HG02610 (cell line): ENCODE measurements at regions not wholly inside any gene's neighbourhood (a gene's known extent, or its start where the extent isn't known, plus 50 kb on each side); places are given as distances from the start of the nearest gene placed in this dataset.
"Not testable (repeated sequence)": the region's sequence is repeated elsewhere in the genome, so short reads cannot be mapped to it uniquely, and the experiment has no call there.

Experiments
- ATAC-seq: cut with Tn5 transposase; IDR thresholded peaks from one replicate; pipeline ENCODE4 v1.9.1; 2021; ENCODE audit warnings: mild to moderate bottlenecking, moderate library complexity; ENCODE audit not compliant: unreplicated experiment

DNA sequence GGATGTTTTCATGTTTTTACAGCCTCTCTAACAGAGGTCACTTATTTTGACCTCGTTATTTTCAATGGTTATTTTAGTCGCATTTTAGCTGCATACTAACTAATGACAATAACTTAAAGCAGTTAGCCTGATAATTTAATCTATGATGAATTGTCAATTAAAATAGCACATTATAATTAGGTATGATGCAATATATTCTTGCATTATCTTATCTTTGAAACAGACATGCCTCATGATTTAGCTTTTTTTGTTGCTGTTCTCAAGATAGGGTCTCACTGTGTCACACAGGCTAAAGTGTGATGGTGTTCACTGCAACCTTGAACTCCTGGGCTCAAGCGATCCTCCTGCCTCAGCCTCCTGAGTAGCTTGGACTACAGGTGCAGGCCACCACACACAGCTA lies 126.4 kb downstream of the KBTBD2 start:
- ATAC-seq: no peak

DNA sequence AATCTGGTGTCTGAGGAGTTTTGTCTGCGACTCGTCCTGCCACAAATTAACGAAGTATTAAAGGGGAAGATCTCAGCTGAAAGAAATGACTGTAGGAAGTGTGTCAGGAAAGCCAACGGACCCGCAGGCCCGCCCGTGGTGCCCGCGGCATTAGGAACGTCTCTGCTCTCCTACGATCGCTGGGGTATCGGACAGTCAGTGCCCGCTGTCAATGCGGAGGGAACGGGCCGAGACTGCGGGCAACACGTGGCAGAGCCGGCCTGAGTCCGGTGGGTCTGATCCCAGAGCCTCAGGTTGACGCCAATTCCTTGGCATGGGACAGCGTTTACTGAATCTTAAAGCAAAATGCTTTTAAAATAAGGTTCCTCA lies 128.7 kb downstream of the KBTBD2 start:
- no peak for ATAC-seq

DNA sequence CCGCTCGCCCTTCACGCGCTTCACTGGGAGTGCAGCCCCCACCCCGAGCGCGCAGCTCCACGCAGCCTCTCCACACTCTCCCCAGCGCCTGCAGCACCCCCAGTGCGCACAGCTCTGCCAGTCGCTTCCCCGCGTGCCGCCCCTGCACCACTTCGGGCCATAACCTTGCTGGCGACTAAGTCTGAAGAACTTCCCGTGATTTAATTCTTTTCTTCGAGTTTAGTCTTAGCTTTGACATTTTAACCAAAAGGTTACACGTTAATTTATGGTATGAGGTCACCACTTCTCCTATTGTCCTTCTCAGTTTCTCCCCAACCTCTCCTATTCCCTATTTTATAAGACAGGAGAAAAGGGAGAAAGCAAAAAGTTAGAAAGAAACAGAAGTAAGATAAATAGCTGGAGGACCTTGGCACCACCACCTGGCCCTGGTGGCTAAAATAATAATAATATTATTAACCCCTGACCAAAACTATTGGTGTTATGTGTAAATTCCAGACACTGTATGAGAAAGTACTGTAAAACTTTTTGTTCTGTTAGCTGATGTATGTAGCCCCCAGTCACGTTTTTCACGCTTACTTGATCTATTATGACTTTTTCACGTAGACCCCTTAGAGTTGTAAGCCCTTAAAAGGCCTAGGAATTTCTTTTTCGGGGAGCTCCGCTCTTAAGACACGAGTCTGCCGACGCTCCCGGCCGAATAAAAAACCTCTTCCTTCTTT lies 129.2 kb downstream of the KBTBD2 start:
- ATAC-seq: not testable (repeated sequence)

DNA sequence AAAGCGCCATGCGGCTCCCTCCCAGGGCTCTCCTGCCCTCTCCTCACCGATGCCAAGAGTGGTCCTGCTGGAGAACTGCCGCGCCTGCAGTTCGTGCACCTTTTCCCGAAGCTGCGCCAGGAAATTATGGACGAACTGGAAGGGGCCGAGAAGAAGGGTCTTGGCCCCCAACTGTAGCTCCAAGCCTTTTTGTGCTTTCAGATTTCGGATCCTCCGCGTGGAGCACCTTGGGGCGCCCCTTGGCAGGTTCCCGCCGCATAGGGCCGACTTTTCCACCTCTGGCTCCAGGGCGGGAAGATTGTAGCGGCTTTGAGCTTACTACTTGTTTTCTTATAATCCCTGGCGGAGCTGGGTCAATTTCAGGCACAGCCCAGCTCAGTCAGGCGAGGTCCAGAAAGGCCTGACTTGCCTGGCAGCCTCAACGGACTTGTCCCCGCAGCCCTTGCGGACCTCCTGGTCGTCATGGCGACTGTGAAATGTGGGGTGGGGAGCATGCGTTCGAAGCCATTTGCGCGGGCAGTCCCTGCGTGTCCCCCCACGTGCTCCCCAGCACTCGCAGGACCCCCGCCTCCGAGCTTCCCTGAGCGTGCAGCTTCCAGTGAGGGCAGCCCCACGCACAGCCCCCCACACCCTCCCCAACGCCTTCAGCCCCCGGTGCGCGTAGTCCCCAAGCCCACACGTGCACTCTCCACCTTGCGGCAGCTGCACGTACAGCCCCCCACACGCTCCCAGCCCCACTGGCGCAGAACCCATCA lies 129.9 kb downstream of the KBTBD2 start:
- no peak for ATAC-seq

DNA sequence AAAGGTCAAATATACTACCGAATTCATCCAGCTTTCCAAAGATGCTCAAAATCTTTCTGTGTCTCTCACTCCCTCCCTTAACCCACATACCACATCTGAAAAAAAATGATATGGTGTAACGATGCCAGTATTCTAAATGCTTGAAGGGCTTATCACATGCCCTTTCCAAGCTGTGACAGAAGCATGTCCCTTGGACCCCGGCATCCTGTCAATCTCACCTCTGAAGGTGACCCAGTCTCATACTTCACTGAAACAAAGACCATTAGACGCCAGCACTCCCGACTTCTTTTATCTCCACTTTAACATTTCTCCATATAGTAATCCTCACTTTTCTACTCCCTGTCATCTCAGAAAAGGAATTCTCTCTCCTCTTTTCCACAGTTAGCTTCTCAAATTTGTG lies 130.8 kb downstream of the KBTBD2 start:
- not testable (repeated sequence) for ATAC-seq

DNA sequence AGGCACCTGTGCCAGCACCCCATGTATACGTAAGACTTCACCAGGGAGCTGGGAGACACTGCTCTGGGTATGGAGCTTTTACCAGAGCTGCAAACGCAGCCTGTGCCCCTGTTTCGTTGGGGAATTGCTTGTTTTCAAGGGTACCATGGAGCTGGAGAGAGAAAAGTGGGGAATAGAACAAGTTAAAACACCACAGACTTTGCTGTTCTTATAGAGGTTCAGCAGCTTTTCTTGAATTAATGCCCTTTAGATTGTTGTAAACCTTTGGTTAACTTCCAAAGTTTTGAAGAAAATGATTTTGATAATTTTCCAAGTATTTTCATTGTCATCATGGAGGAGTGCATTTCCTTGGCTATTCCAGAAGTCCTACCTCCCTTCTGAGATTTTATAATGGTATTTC lies 131.7 kb downstream of the KBTBD2 start:
- ATAC-seq: not testable (repeated sequence)

DNA sequence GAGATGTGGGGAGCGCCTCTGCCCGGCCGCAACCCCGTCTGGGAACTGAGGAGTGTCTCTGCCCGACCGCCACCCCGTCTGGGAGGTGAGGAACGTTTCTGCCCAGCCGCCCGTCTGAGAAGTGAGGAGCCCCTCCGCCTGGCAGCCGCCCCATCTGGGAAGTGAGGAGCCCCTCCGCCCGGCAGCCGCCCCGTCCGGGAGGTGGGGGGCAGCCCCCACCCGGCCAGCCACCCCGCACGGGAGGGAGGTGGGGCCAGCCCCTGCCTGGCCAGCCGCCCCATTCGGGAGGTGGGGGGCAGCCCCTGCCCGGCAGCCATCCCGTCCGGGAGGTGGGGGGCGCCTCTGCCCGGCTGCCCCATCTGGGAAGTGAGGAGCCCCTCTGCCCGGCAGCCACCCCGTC lies 137.7 kb downstream of the KBTBD2 start:
- not testable (repeated sequence) for ATAC-seq

DNA sequence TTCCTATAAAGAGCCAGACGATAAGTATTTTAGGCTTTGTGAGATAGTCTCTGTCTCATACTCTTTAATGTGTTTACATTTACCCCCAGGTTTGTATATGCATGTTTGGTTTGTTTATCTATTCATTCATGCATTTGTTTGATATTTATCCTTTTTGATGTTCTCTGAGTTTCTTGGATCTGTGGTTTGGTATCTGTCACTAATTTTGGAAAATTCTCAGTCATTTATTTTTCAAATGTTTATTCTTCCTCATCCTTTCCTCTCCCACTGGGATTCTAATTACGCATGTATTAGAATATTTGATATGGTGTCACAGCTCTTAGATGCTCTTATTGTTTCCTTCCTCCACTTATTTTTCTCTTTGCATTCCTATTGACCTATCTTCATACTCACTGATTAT lies 143.2 kb downstream of the KBTBD2 start:
- not testable (repeated sequence) for ATAC-seq

DNA sequence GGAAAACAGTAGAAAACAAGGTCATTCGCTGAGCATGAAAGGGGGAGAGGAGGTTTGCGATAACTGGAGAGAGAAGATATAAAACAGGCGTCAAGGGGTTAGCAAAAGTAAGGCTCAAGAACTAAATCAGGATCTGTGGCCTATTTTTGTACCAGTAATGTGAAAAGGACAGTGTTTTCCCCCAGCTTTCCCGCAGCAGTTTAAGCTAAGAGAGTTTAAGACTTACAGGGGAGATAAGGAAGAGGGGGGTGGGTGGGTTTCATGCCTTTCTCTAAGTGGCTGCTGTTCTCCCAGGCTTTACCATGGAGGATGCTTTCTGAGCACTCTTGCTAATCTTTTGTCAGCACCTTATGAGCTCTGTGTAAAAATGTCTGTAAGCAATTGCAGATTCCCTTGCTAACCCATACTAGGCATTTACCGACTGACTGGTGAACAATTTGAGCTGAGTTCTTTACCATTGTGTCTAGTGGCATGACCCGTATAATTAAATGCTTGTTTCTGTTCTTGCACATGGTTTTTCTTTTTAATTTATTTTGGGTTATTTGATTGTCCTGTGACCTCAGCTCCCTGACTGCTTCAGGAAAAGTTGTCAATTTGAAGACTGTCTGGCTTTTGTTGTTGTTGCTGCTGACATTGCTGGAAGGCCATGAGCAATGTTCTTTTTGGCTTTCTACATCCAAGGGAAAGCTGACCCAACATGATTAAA lies 144.0 kb downstream of the KBTBD2 start:
- ATAC-seq: not testable (repeated sequence)

DNA sequence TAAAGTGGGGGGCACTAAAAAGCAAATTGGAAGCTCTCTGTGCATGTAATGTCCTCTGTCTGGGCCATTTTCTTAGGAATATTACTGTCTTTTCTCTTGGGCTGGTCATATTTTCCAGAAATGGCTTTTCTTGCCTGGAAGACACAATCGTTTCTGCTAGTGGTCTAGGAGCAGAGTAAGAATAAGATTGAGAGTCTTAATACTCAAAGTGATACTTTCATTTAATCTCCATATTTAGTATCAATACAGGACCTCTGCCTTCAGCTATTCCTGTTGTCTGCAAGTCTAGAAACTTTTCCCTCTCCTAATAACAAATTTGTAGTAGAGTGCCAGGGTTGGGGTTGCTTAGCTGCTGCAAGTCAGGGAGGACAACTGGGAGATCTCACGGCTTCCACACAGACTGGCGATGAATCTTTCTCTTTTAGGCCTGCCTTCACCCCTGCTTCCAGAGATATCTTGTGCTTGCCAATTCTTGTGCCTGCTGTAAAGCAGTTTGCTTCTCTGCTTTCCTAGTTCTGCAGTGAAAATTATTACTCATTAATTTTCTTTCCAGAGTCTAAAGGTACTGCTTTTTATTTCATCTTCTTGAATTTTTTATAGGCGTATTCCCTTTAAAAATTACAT lies 149.6 kb downstream of the KBTBD2 start:
- ATAC-seq: not testable (repeated sequence)

DNA sequence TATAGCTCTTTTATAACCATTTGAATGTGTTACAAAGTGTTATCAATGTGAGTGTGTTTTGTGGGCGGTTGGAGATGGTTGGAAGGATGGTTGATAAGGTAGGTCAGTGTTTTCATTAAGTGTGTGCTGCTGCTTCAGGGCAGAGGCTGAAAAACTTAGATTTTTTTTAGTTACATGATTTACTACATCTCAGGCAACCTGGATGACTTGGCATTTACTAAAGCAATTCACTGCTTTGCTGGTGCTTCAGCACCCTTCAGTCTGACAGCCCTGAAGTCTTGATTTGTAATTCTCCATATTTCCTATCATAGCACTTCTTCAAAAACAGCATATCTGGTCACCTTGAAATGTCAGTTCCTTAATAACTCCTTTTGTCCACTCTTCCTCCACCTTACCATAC lies 151.8 kb downstream of the KBTBD2 start:
- ATAC-seq: not testable (repeated sequence)

DNA sequence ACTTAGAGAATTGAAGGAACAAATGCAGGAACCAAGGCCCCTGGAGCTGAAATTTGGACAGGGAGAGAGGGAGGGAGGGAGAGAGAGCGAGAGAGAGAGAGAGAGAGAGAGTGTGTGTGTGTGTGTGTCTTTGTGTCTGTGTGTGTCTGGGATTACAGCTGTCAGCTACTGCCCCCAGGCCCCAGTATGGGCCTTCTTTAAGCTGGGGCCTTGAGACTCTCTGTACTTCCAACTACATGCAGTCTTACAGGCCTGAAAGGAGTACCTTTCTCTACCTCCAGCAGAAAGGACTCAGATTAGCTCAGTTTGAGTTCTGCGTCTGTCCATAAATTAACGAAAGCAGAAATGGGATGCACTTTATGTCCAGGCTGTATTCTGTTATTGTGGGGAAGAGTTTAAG lies 153.2 kb downstream of the KBTBD2 start:
- ATAC-seq: not testable (repeated sequence)

DNA sequence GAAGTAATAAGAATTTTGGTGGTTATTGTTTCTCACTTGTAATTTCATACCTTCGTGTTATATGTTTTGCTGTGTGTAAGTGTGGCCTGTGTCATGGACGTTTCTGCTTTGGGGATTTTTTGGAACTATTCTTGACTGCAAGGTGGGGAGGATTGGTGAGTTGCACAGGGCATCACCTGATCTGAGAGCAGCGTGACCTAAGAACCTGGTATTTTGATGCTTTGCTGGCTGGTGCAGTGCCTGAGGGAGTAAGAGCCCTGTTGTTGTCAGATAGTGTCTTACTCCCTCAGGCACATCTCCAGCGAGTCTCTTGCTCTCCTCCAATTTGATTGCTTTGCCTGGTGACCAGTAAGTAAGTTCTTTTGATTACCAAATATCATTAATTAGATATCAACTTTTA lies 158.8 kb downstream of the KBTBD2 start:
- not testable (repeated sequence) for ATAC-seq

DNA sequence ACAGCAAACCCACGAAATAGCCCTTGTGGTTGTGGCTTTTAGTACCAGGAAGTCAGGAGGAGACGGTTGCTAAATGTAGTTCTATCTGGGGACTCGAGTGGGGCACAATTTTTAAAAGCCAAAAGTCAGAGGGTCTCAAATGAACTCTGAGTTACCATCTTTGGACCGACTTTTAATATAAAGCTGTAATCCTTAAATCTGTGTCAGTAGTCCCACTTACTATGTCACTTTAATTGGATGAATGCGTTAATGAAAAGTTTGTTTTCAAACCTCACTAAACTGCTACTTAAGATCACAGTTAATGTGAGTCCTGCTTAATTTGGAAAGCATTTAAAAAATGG lies 162.3 kb downstream of the KBTBD2 start:
- ATAC-seq: not testable (repeated sequence)

DNA sequence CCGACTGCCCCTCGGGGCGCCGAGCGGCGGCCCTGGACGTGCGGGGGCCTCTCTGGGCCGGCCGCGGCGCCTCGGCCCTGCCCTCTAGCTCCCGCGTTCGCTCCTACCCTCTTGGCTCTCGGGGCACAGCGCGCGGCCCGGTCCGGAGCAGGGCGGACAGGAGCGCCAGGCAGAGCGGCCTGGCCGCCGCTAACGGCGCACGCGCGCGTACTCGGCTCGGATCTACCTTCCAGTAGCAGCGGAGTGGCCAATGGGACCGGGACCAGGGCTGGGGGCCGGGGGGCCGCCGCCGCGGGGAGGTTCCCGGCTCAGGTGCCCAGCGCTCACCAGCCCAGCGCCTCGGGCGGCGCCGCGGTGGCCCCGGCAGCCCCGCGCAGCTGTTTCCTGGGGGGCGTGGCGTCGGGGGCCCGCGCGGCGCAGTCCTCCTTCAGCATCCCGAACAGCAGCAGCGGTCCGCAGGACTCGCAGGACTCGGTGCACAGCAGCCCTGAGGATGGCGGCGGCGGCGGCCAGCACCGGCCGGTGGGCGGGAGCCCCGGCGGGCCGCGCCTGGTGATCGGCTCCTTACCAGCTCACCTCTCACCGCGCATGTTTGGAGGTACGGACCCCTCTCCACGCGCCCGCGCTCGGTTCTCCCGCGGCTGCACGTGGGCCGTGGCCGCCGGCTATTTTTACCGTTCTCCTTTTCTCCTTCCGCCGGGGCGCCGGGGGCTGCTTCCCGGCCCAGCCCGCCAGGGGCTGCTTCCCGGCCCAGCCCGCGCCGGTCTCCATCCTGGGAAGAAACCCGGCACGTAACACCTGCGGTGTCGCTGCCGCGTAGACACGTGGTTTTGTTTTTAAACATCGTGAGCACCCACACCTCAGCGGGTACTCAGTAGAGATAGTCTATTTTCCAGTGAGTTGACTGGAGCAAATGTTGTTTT lies 162.9 kb downstream of the KBTBD2 start:
- ATAC-seq: peak; percentile 74

DNA sequence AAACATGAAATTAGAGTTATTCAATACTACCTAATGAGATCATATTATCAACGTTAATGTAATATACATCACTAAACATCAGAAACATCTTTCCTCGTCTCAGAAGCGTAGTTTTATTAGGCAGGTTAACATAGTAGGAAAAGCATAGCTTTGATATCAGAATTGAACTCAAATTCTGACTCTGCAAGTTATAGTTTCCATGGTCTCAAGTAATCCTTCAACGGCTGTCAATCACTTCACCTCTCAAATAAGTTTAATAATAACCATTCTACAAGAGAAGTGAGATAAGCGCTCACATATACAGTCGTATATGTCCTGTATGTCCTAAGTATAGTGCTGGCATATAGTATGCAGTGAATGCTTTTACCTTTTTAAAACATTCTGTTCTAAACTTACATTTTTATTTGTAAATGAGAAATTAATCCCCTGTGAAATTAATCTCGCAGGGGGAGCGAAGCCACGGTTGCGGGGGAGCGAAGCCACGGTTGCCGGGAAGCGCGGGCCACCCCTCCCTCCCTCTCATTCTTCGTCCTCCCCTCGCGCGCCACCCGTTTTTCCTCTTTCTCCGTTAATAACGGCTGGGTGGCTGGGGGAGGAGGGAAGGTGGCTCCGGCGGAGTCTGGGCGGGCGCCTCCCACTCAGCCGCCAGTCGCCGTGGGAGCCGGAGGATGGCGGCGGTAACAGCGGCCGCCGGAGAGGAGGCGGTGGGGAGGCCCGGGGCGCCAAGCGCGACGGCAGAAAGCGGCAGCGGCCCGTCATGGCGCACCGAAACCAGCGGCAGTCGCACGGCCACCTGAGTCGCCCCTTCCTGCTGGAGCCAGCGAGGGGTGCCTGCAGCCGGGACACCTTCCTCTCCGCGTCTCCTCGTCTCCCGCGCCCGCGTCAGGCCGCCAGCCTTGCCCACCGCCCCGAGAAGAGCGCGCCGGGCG lies 163.8 kb downstream of the KBTBD2 start:
- ATAC-seq: peak; percentile 65

DNA sequence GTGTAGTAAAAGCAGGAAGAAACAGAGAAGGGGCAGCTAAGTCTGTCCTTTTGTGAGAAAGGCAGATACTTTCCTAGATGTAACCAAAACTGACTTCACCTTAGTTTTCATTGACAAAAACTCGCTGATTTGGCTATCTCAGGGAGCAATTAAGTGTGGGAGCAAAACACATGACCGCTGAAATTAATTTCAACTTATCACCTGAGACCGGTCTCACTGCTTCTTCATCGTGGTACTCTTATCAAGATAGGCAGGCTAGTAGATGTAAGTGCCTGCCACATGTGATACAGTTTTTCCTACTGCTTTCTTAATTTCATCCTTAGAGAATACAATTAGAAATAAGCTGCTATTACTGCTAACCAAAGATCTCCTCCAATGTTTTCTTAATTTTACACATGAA lies 168.7 kb downstream of the KBTBD2 start:
- ATAC-seq: not testable (repeated sequence)

DNA sequence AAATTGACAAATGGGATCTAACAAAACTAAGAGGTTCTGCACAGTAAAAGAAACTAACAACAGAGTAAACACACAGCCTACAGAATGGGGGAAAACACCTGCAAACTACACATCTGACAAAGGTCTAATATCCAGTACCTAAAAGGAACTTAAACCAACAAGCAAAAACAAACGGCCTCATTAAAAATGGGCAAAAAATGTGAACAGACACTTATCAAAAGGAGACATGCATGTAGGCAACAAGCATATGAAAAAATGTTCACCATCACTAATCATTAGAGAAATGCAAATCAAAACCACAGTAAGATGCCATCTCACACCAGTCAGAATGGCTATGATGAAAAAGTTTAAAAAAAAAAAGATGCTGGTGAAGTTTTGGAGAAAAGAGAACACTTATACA lies 197.4 kb downstream of the KBTBD2 start:
- ATAC-seq: no peak
